ENCODE measurements at regions not wholly inside any gene's neighbourhood (a gene's known extent, or its start where the extent isn't known, plus 50 kb on each side); places are given as distances from the start of the nearest gene placed in this dataset.

DNA sequence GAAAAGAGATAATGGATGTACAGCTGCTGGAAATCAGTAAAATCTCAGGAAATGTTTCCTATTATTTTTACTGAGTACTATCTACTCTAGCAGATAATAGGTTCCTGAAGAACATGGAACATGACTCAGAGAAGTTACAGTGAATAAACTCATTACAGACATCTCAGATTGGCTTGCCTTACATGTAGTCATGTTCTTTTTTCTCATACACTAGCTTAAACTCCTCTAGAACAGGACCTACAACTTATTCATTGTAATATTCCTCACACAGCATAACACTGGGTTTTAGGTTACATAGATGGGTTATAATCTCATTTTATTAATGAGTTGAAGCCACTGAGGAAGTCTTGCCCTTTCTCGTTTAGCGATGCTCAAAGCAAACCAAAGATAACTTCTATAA is 86.9 kb upstream of the BMP2K start:
- no peaks in the 10 kb centered on the region for H3K9me3 ChIP-seq (ENCODE audit: control insufficient read depth in 2 of 2, insufficient read depth in 1 of 2, low read length in 1 of 2)
- peaks cover 0 to 8% of the 10 kb centered on the region in 2 donors for H3K4me1 ChIP-seq (ENCODE audit: control insufficient read depth in 2 of 2, insufficient read depth in 2 of 2, low read length in 2 of 2)
- H3K27ac ChIP-seq (ENCODE audit: low read depth in 1 of 2, low read length in 1 of 2), result no peak overlapping the region
- DNase-seq (ENCODE audit: low read depth in 6 of 9, low spot score in 9 of 9), result no peak
- no peaks in the 10 kb centered on the region for H3K36me3 ChIP-seq (ENCODE audit: control insufficient read depth in 2 of 2, insufficient read depth in 2 of 2, low read length in 1 of 2)
- no peak overlapping the region for H3K4me3 ChIP-seq (ENCODE audit: low read length in 2 of 2)
- no peaks in the 10 kb centered on the region for H3K27me3 ChIP-seq (ENCODE audit: control insufficient read depth in 2 of 2, insufficient read depth in 1 of 2, low read length in 1 of 2)
- WGBS, result 98% methylated on average over 2 of the region's 2 CpGs

DNA sequence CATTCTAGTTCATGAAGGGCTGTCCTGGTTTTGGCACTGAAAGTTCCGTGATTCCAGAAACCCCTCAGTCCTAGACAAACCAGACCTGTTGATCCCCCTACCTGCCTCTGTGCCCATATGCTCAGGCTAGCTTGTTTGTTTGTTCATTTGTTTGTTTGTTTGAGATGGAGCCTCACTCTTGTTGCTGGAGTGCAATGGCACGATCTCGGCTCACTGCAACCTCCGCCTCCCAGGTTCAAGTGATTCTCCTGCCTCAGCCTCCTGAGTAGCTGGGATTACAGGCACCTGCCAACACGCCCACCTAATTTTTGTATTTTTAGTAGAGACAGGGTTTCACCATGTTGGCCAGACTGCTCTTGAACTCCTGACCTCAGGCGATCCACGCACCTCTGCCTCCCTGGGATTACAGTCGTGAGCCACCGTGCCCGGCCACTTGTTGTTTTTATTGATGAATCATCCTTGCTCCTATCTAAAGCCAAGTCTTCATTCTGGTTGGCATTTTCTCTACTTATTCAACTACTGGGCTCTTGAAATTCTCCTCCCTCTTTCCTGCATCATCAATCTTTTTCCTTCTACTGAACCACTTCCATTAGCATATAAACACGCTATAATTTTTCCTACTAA is 86.3 kb upstream of the BMP2K start:
- no peaks in the 10 kb centered on the region for H3K27me3 ChIP-seq (ENCODE audit: control insufficient read depth in 2 of 2, insufficient read depth in 1 of 2, low read length in 1 of 2)
- no peak overlapping the region for H3K27ac ChIP-seq (ENCODE audit: low read depth in 1 of 2, low read length in 1 of 2)
- H3K4me1 ChIP-seq (ENCODE audit: control insufficient read depth in 2 of 2, insufficient read depth in 2 of 2, low read length in 2 of 2), result peaks cover 0 to 8% of the 10 kb centered on the region in 2 donors
- H3K9me3 ChIP-seq (ENCODE audit: control insufficient read depth in 2 of 2, insufficient read depth in 1 of 2, low read length in 1 of 2), result no peaks in the 10 kb centered on the region
- DNase-seq (ENCODE audit: low read depth in 6 of 9, low spot score in 9 of 9), result no peak
- WGBS, result 98% methylated on average over 11 of the region's 11 CpGs
- H3K36me3 ChIP-seq (ENCODE audit: control insufficient read depth in 2 of 2, insufficient read depth in 2 of 2, low read length in 1 of 2), result no peaks in the 10 kb centered on the region
- no peak overlapping the region for H3K4me3 ChIP-seq (ENCODE audit: low read length in 2 of 2)

DNA sequence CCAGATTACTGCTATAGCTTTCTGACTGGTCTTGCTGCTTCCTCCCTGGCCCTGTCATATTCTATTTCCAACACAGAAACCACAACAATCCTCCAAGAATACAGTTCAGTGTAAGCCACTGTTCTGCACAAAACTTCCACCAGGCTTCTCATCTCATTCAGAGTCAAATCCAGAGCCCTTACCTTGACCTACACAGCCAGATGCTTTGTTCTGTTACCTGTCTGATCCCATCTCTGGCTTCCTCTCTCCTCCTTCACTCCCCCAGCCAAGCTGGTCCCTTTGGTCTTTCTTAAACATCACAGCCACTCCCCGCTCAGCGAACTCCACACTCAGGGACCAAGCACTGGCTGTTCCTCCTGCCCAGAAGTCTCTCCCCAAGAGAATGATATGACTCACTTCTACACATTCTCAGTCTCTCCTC is 84.8 kb upstream of the BMP2K start:
- no peak overlapping the region for H3K4me3 ChIP-seq (ENCODE audit: low read length in 2 of 2)
- H3K9me3 ChIP-seq (ENCODE audit: control insufficient read depth in 2 of 2, insufficient read depth in 1 of 2, low read length in 1 of 2), result no peaks in the 10 kb centered on the region
- DNase-seq (ENCODE audit: low read depth in 6 of 9, low spot score in 9 of 9), result no peak
- H3K27ac ChIP-seq (ENCODE audit: low read depth in 1 of 2, low read length in 1 of 2), result no peak overlapping the region
- H3K36me3 ChIP-seq (ENCODE audit: control insufficient read depth in 2 of 2, insufficient read depth in 2 of 2, low read length in 1 of 2), result no peaks in the 10 kb centered on the region
- no peaks in the 10 kb centered on the region for H3K27me3 ChIP-seq (ENCODE audit: control insufficient read depth in 2 of 2, insufficient read depth in 1 of 2, low read length in 1 of 2)
- 93% methylated on average over 2 of the region's 2 CpGs for WGBS
- peaks cover 0 to 8% of the 10 kb centered on the region in 2 donors for H3K4me1 ChIP-seq (ENCODE audit: control insufficient read depth in 2 of 2, insufficient read depth in 2 of 2, low read length in 2 of 2)

DNA sequence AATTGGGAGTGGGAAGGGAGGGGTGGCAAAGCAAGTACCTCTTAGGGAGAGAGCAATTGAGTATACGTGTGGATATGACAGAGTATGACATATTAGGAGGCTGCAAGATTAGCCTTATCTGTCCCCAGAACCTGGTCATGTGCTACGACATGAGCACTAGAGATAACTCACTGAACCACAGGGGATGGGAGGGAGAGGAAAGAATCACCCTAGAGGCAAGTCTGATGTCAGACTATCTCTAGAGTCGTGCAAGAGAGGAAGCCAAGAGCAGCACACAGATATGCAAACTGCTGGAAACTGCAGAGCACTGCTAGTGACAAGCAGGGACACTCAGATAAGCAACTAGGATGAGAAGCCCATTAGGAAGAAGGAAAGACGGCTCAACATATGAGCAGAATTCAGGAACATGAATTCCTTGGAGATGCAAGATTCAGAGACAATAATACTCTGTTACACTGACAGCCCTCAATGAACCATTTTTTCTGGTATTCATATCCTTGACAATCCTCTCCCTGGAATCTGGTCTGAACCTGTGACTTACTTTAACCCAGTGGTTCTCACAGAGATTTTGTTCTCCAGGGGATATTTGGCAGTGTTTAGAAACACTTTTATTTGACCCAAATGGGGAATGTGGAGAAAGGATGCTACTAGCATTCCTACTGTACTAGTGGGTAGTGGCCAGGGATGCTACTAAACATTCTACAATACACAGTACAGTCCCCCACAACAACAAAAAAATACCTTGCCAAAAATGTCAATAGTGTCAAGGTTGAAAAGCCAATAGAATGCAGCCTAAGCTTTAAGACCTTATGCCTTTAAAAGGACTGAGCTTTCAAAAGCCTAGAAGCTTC is 84.0 kb upstream of the BMP2K start:
- Histone ChIP-seq H3K4me1 (ENCODE audit: control insufficient read depth in 2 of 2, insufficient read depth in 2 of 2, low read length in 2 of 2) (peaks cover 0 to 8% of the 10 kb centered on the region in 2 donors), H3K36me3 (ENCODE audit: control insufficient read depth in 2 of 2, insufficient read depth in 2 of 2, low read length in 1 of 2) (no peaks in the 10 kb centered on the region), H3K27me3 (ENCODE audit: control insufficient read depth in 2 of 2, insufficient read depth in 1 of 2, low read length in 1 of 2) (no peaks in the 10 kb centered on the region), H3K4me3 (ENCODE audit: low read length in 2 of 2) (no peak overlapping the region), H3K9me3 (ENCODE audit: control insufficient read depth in 2 of 2, insufficient read depth in 1 of 2, low read length in 1 of 2) (no peaks in the 10 kb centered on the region), H3K27ac (ENCODE audit: low read depth in 1 of 2, low read length in 1 of 2) (no peak overlapping the region)
- WGBS, result 46% methylated on average over 4 of the region's 4 CpGs
- peak in 2 of 9 donors; percentile 12 to 49 for DNase-seq (ENCODE audit: low read depth in 6 of 9, low spot score in 9 of 9)

DNA sequence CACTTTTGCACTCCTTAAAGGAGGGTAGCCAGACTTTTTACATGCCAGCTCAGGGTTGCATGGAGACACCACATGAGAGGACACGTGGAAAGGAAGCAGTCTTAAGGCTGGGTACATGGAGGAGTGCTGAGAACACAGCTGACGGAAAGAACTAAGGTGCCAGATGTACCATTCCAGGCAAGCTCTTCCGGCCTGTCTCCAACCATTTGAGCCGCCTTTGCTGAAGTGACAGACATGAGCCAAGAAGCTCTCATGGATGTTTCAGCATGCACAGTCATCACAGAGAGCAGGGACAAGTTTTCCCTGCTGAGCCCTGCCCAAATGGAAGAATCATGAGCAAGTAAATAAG is 83.4 kb upstream of the BMP2K start:
- Histone ChIP-seq H3K36me3 (ENCODE audit: control insufficient read depth in 2 of 2, insufficient read depth in 2 of 2, low read length in 1 of 2) (no peaks in the 10 kb centered on the region), H3K4me3 (ENCODE audit: low read length in 2 of 2) (no peak overlapping the region), H3K4me1 (ENCODE audit: control insufficient read depth in 2 of 2, insufficient read depth in 2 of 2, low read length in 2 of 2) (peaks cover 0 to 8% of the 10 kb centered on the region in 2 donors), H3K9me3 (ENCODE audit: control insufficient read depth in 2 of 2, insufficient read depth in 1 of 2, low read length in 1 of 2) (no peaks in the 10 kb centered on the region), H3K27me3 (ENCODE audit: control insufficient read depth in 2 of 2, insufficient read depth in 1 of 2, low read length in 1 of 2) (no peaks in the 10 kb centered on the region), H3K27ac (ENCODE audit: low read depth in 1 of 2, low read length in 1 of 2) (no peak overlapping the region)
- DNase-seq (ENCODE audit: low read depth in 6 of 9, low spot score in 9 of 9), result no peak
- 83% methylated on average over 4 of the region's 4 CpGs for WGBS

DNA sequence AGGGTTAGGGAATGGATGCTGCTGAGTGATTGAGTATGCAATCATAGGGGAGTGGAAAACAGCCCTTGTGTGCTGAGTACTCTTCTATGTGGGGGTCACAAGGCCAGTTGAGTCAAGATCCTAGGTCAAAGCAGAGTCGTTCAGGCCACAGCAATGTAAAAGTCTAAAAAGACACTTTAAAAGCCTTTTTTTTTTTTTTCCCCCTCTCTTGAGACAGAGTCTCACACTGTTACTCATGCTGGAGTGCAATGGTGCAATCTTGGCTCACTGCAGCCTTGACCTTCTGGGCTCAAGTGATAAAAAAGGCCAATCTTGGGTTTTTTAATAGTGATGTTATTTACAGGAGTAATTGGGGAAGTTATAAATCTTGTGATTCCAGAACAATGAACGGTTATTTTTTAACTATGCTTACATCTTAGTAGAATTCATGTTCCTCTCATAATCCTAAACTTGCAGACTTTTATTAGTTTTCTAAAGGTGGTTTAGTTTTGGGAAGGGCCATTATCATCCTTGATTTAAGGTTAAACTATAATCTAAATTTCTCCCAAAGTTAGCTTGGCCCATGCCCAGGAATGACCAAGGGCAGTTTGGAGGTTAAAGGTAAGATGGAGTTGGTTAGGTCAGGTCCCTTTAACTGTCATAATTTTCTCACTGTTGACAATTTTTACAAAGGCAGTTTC is 82.2 kb upstream of the BMP2K start:
- Histone ChIP-seq H3K4me1 (ENCODE audit: control insufficient read depth in 2 of 2, insufficient read depth in 2 of 2, low read length in 2 of 2) (peaks cover 0 to 8% of the 10 kb centered on the region in 2 donors), H3K27me3 (ENCODE audit: control insufficient read depth in 2 of 2, insufficient read depth in 1 of 2, low read length in 1 of 2) (no peaks in the 10 kb centered on the region), H3K9me3 (ENCODE audit: control insufficient read depth in 2 of 2, insufficient read depth in 1 of 2, low read length in 1 of 2) (no peaks in the 10 kb centered on the region), H3K27ac (ENCODE audit: low read depth in 1 of 2, low read length in 1 of 2) (no peak overlapping the region), H3K36me3 (ENCODE audit: control insufficient read depth in 2 of 2, insufficient read depth in 2 of 2, low read length in 1 of 2) (no peaks in the 10 kb centered on the region), H3K4me3 (ENCODE audit: low read length in 2 of 2) (no peak overlapping the region)
- 59% methylated on average over 2 of the region's 2 CpGs for WGBS
- no peak for DNase-seq (ENCODE audit: low read depth in 6 of 9, low spot score in 9 of 9)

DNA sequence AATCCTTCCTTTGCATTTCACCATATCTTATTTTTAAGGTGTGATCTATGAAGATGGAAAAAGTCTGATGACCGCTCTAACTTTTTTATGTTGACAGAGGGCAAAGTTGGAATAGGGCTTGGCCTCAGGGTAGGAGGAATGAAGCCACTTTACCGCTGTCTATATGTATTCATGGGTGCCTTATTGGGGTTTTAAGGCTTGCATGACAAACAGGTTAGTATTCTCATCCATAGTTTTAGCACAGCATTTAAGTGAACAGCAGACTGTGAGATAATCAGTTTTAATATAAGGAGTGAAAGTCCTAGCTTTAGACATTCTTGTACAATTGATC is 81.7 kb upstream of the BMP2K start:
- Histone ChIP-seq H3K4me1 (ENCODE audit: control insufficient read depth in 2 of 2, insufficient read depth in 2 of 2, low read length in 2 of 2) (peaks cover 0 to 8% of the 10 kb centered on the region in 2 donors), H3K36me3 (ENCODE audit: control insufficient read depth in 2 of 2, insufficient read depth in 2 of 2, low read length in 1 of 2) (no peaks in the 10 kb centered on the region), H3K27me3 (ENCODE audit: control insufficient read depth in 2 of 2, insufficient read depth in 1 of 2, low read length in 1 of 2) (no peaks in the 10 kb centered on the region), H3K4me3 (ENCODE audit: low read length in 2 of 2) (no peak overlapping the region), H3K27ac (ENCODE audit: low read depth in 1 of 2, low read length in 1 of 2) (no peak overlapping the region), H3K9me3 (ENCODE audit: control insufficient read depth in 2 of 2, insufficient read depth in 1 of 2, low read length in 1 of 2) (no peaks in the 10 kb centered on the region)
- no peak for DNase-seq (ENCODE audit: low read depth in 6 of 9, low spot score in 9 of 9)
- 96% methylated on average over 2 of the region's 2 CpGs for WGBS

DNA sequence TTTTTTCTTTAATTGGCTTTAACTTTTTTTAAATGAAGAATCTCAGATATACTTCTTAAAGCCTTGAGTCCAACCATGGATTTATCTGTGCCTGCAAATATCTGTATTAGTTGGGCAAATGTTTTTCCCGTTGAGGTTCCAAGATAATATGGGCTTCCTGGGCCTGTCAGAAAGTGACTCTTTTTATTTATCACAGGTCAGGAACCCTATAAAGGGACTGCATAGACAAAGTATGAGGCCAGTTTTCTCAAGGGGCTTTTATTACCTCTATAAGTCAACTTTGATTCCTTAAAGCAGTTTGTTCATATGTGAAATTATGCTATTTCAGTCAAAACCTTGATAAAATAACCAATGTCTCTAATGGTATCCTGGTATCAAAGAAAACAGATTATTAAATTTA is 80.2 kb upstream of the BMP2K start:
- Histone ChIP-seq H3K4me1 (ENCODE audit: control insufficient read depth in 2 of 2, insufficient read depth in 2 of 2, low read length in 2 of 2) (peaks cover 0 to 8% of the 10 kb centered on the region in 2 donors), H3K36me3 (ENCODE audit: control insufficient read depth in 2 of 2, insufficient read depth in 2 of 2, low read length in 1 of 2) (no peaks in the 10 kb centered on the region), H3K4me3 (ENCODE audit: low read length in 2 of 2) (no peak overlapping the region), H3K9me3 (ENCODE audit: control insufficient read depth in 2 of 2, insufficient read depth in 1 of 2, low read length in 1 of 2) (no peaks in the 10 kb centered on the region), H3K27me3 (ENCODE audit: control insufficient read depth in 2 of 2, insufficient read depth in 1 of 2, low read length in 1 of 2) (no peaks in the 10 kb centered on the region), H3K27ac (ENCODE audit: low read depth in 1 of 2, low read length in 1 of 2) (no peak overlapping the region)
- DNase-seq (ENCODE audit: low read depth in 6 of 9, low spot score in 9 of 9), result no peak
- WGBS, result 75% methylated on average over 1 of the region's 1 CpG

DNA sequence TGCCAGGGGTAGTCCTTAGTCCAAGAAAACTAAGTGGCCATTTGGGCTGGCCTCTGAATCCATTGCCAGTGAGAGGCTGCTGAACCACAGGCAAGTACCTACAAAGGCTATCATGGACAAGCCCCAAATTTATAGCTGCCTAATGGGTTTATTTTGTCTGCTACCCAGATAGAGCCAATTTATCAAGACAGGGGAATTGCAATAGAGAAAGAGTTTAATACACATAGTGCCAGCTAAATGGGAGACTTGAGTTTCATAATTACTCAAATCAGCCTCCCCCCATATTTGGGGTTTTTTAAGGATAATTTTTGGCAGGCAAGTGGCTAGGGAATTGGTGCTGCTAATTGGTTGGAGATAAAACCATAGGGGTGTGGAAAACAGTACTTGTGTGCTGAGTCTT is 73.1 kb upstream of the BMP2K start:
- Histone ChIP-seq H3K9me3 (ENCODE audit: control insufficient read depth in 2 of 2, insufficient read depth in 1 of 2, low read length in 1 of 2) (peaks cover 0 to 6% of the 10 kb centered on the region in 2 donors), H3K36me3 (ENCODE audit: control insufficient read depth in 2 of 2, insufficient read depth in 2 of 2, low read length in 1 of 2) (no peaks in the 10 kb centered on the region), H3K27ac (ENCODE audit: low read depth in 1 of 2, low read length in 1 of 2) (no peak overlapping the region), H3K4me3 (ENCODE audit: low read length in 2 of 2) (no peak overlapping the region), H3K4me1 (ENCODE audit: control insufficient read depth in 2 of 2, insufficient read depth in 2 of 2, low read length in 2 of 2) (no peaks in the 10 kb centered on the region), H3K27me3 (ENCODE audit: control insufficient read depth in 2 of 2, insufficient read depth in 1 of 2, low read length in 1 of 2) (no peaks in the 10 kb centered on the region)
- no peak for DNase-seq (ENCODE audit: low read depth in 6 of 9, low spot score in 9 of 9)

Measured in thymus (tissue), 11 donors.